ENCODE measurements at regions not wholly inside any gene's neighbourhood (a gene's known extent, or its start where the extent isn't known, plus 50 kb on each side); places are given as distances from the start of the nearest gene placed in this dataset.

GRCh38 chr20:19928328-19929011, 88.7 kb upstream of the NAA20 start:
- TF ChIP-seq CTCF (IDR thresholded peaks at IDR 0.05) (no peak), POLR2A (IDR thresholded peaks at IDR 0.05) (no peak)

Data from heart left ventricle (tissue), 13 donors.